ENCODE measurements at regions not wholly inside any gene's neighbourhood (a gene's known extent, or its start where the extent isn't known, plus 50 kb on each side); places are given as distances from the start of the nearest gene placed in this dataset.

DNA sequence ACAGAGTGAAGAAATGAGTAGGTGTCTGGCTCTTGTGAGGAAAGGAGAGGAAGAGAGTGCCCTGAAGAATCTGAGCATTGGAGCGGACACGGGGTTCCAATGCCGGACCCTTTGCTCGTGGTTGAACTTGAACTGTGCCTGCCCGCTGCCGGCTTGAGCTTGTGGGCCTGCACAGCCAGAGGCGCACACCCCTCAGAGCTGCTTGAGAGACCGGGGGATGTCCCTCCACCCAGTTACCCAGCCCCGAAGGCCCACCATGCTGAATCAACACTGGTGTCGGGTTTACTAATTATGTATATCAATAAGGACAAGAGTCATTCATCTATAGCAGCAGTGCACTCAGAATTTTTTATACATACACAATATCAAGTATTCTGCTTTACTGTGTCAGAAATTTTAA is 218.3 kb upstream of the CST7 start:
- ChIA-PET POLR2A (interaction anchor here (0.6 kb wide), 1 partner anchor 246 kb away, joined by 3 read pairs; no protein-coding TSS in a partner anchor), CTCF (interaction anchor here (0.6 kb wide), 1 partner anchor 45 kb away, joined by 3 read pairs; no protein-coding TSS in a partner anchor)
- no peak for DNase-seq (ENCODE audit: low read depth)
- H3K36me3 ChIP-seq (ENCODE audit: control insufficient read depth, insufficient read depth, low read length): no peaks in the 10 kb centered on the region
- H3K27me3 ChIP-seq (ENCODE audit: control insufficient read depth, insufficient read depth, low read length): peaks cover 2% of the 10 kb centered on the region; the same call in 1 of the 2 replicates
- TF ChIP-seq, protein P1, sequence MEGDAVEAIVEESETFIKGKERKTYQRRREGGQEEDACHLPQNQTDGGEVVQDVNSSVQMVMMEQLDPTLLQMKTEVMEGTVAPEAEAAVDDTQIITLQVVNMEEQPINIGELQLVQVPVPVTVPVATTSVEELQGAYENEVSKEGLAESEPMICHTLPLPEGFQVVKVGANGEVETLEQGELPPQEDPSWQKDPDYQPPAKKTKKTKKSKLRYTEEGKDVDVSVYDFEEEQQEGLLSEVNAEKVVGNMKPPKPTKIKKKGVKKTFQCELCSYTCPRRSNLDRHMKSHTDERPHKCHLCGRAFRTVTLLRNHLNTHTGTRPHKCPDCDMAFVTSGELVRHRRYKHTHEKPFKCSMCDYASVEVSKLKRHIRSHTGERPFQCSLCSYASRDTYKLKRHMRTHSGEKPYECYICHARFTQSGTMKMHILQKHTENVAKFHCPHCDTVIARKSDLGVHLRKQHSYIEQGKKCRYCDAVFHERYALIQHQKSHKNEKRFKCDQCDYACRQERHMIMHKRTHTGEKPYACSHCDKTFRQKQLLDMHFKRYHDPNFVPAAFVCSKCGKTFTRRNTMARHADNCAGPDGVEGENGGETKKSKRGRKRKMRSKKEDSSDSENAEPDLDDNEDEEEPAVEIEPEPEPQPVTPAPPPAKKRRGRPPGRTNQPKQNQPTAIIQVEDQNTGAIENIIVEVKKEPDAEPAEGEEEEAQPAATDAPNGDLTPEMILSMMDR (IDR thresholded peaks at IDR 0.05; ENCODE audit: insufficient read depth, low read depth, low read length): no peak
- H3K4me3 ChIP-seq (ENCODE audit: low read depth, low read length): no peak overlapping the region

DNA sequence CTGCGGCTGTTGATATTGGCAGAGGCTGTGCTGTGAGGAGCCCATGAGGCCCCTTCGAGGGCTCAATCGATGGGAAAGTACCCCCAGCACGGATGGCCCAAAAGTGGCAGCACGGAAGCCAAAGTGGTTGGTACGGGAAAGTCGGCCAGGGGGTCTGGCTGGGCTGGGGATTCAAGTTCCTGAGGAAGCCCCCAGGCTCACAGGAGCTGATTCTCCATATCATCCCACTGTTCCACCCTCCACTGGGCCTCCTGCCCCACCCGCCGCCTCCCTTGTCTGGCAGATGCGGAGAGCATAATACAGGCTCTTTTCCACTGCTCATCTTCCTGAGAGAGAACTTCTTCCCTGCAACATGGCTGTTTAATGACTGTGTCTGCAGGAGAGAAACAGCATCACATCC is 217.8 kb upstream of the CST7 start:
- Histone ChIP-seq H3K36me3 (ENCODE audit: control insufficient read depth, insufficient read depth, low read length) (no peaks in the 10 kb centered on the region), H3K4me3 (ENCODE audit: low read depth, low read length) (no peak overlapping the region), H3K27me3 (ENCODE audit: control insufficient read depth, insufficient read depth, low read length) (peaks cover 2% of the 10 kb centered on the region; the same call in 1 of the 2 replicates)
- no peak for DNase-seq (ENCODE audit: low read depth)
- CTCF ChIA-PET: interaction anchor here (0.5 to 0.6 kb wide), 2 partner anchors 46 to 301 kb away, joined by 3 to 4 read pairs; no protein-coding TSS in a partner anchor
- TF ChIP-seq, protein P1 (IDR thresholded peaks at IDR 0.05; ENCODE audit: insufficient read depth, low read depth, low read length): no peak
- POLR2A ChIA-PET: no interaction called here

DNA sequence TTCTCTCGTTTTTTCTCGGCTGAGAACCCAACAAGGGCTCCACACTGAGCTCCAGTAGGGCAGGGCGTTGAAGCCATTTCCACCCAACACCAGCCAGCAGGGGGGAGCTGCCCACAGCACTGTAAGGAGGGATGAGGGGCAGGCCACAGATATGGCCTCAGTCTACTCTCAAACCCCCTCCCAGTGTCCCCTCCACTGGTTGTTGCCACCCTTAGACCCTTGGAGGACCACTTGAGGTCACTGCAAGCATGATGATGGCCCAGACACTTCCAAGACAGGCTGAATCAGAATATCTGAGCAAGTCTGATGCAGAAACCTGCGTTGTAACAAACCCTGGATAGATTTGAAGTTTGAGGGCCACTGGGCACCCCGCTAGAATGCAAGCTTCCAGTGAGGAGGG is 217.0 kb upstream of the CST7 start:
- no peak for DNase-seq (ENCODE audit: low read depth)
- H3K27me3 ChIP-seq (ENCODE audit: control insufficient read depth, insufficient read depth, low read length): peaks cover 2% of the 10 kb centered on the region; the same call in 1 of the 2 replicates
- H3K4me3 ChIP-seq (ENCODE audit: low read depth, low read length): no peak overlapping the region
- H3K36me3 ChIP-seq (ENCODE audit: control insufficient read depth, insufficient read depth, low read length): no peaks in the 10 kb centered on the region
- POLR2A ChIA-PET: no interaction called here
- TF ChIP-seq, protein P1 (IDR thresholded peaks at IDR 0.05; ENCODE audit: insufficient read depth, low read depth, low read length): no peak
- CTCF ChIA-PET: interaction anchor here (0.5 kb wide), 1 partner anchor 302 kb away, joined by 4 read pairs; no protein-coding TSS in a partner anchor

DNA sequence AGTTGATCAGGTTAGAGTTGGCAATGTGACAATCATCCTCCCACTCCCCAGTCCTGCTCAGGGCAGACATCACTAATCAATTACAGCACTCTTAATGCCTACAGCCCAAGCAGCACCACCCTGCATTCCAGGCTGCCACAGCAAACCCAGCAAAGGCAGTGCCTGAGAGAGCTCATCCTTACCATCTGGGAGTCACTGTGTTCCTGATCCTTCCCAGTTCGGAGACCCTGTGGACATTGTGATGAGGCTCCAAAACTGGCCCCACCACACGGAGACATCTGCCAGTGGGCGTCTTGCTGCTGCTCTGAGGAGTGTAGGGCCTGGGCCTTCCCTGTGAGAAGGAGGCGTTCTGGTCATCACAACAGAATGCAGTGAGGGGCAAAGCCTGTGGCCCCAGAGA is 216.5 kb upstream of the CST7 start:
- TF ChIP-seq, protein P1 (IDR thresholded peaks at IDR 0.05; ENCODE audit: insufficient read depth, low read depth, low read length): no peak
- CTCF ChIA-PET: no interaction called here
- Histone ChIP-seq H3K27me3 (ENCODE audit: control insufficient read depth, insufficient read depth, low read length) (peaks cover 2% of the 10 kb centered on the region; the same call in 1 of the 2 replicates), H3K4me3 (ENCODE audit: low read depth, low read length) (no peak overlapping the region), H3K36me3 (ENCODE audit: control insufficient read depth, insufficient read depth, low read length) (no peaks in the 10 kb centered on the region)
- DNase-seq (ENCODE audit: low read depth): no peak
- POLR2A ChIA-PET: no interaction called here

DNA sequence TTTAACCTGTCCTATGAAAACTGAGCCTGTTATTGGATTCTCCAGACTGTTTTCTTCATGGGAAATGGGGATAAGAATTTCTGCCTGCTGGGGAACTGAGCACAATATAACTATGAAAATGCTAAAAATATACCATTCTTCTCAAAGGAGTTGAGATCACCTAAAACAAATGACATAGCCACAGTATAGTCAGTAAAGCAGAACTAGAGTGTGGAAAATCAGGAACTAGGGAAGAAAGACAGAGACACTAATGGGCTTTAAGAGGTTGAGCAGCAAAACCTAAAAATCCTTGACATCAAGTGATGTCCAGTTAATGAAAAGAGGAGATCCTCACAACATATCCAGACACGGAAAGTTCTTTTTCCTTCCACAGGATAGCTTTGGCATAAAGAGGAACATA is 215.7 kb upstream of the CST7 start:
- DNase-seq (ENCODE audit: low read depth): no peak
- H3K36me3 ChIP-seq (ENCODE audit: control insufficient read depth, insufficient read depth, low read length): no peaks in the 10 kb centered on the region
- ChIA-PET POLR2A (no interaction called here), CTCF (no interaction called here)
- peaks cover 2% of the 10 kb centered on the region; the same call in 1 of the 2 replicates for H3K27me3 ChIP-seq (ENCODE audit: control insufficient read depth, insufficient read depth, low read length)
- H3K4me3 ChIP-seq (ENCODE audit: low read depth, low read length): no peak overlapping the region
- TF ChIP-seq, protein P1 (IDR thresholded peaks at IDR 0.05; ENCODE audit: insufficient read depth, low read depth, low read length): no peak
